GM18951 (cell line): ENCODE measurements at regions not wholly inside any gene's neighbourhood (a gene's known extent, or its start where the extent isn't known, plus 50 kb on each side); places are given as distances from the start of the nearest gene placed in this dataset.

Source experiments
- POLR2A ChIP-seq: IDR thresholded peaks from 4 replicates; pipeline ENCODE4 v1.6.1; 2011; ENCODE audit warnings: mild to moderate bottlenecking; ENCODE audit not compliant: insufficient read length, insufficient read depth; ENCODE audit errors: extremely low read depth
- in situ Hi-C: fragments of 300-500 bp; cut with MboI; formaldehyde crosslinking; loops from one replicate; pipeline ENCODE4 v1.12.0; 2022; ENCODE audit warnings: low sequenced_read_pairs, mixed read lengths, inconsistent platforms; ENCODE audit not compliant: unreplicated experiment

- TF ChIP-seq POLR2A = no peak
- in situ Hi-C loops = loop anchor here (5.0 to 25.0 kb wide), 3 partner anchors 289 to 557 kb away; no protein-coding TSS in a partner anchor
Observed at GRCh38 chr7:106177738-106178592, 65.9 kb upstream of the SYPL1 start.

GRCh38 chr7:106177300-106177690 is 65.2 kb upstream of the SYPL1 start:
- TF ChIP-seq POLR2A = no peak
- in situ Hi-C loops = loop anchor here (5.0 to 25.0 kb wide), 3 partner anchors 290 to 558 kb away; no protein-coding TSS in a partner anchor

GRCh38 chr7:106176414-106177299 is 64.5 kb upstream of the SYPL1 start:
- in situ Hi-C loops = loop anchor here (5.0 to 25.0 kb wide), 3 partner anchors 291 to 558 kb away; no protein-coding TSS in a partner anchor
- no peak for TF ChIP-seq POLR2A

- no peak for TF ChIP-seq POLR2A
- in situ Hi-C loops = loop anchor here (5.0 to 25.0 kb wide), 3 partner anchors 292 to 559 kb away; no protein-coding TSS in a partner anchor
Observed at GRCh38 chr7:106175507-106175906, 63.4 kb upstream of the SYPL1 start.

GRCh38 chr7:106170651-106171050 is 58.5 kb upstream of the SYPL1 start:
- no peak for TF ChIP-seq POLR2A
- in situ Hi-C loops = loop anchor here (10.0 to 25.0 kb wide), 3 partner anchors 408 to 564 kb away; no protein-coding TSS in a partner anchor

- no peak for TF ChIP-seq POLR2A
- in situ Hi-C loops = loop anchor here (10.0 to 25.0 kb wide), 3 partner anchors 408 to 565 kb away; no protein-coding TSS in a partner anchor
Observed at GRCh38 chr7:106169821-106170610, 57.9 kb upstream of the SYPL1 start.

GRCh38 chr7:106167439-106168136 is 55.5 kb upstream of the SYPL1 start:
- TF ChIP-seq POLR2A = no peak
- in situ Hi-C loops = loop anchor here (25.0 kb wide), 2 partner anchors 405 to 505 kb away; no protein-coding TSS in a partner anchor

GRCh38 chr7:106166651-106167342 is 54.7 kb upstream of the SYPL1 start:
- no peak for TF ChIP-seq POLR2A
- in situ Hi-C loops = loop anchor here (25.0 kb wide), 2 partner anchors 404 to 504 kb away; no protein-coding TSS in a partner anchor

- no peak for TF ChIP-seq POLR2A
- in situ Hi-C loops = loop anchor here (25.0 kb wide), 2 partner anchors 403 to 503 kb away; no protein-coding TSS in a partner anchor
Observed at GRCh38 chr7:106165337-106165736, 53.2 kb upstream of the SYPL1 start.

- no peak for TF ChIP-seq POLR2A
- in situ Hi-C loops = loop anchor here (25.0 kb wide), 2 partner anchors 401 to 501 kb away; no protein-coding TSS in a partner anchor
Observed at GRCh38 chr7:106163257-106163656, 51.1 kb upstream of the SYPL1 start.
